Right lobe of liver (tissue), 4 donors: ENCODE measurements at regions not wholly inside any gene's neighbourhood (a gene's known extent, or its start where the extent isn't known, plus 50 kb on each side); places are given as distances from the start of the nearest gene placed in this dataset.

Experiments used
- CTCF ChIP-seq, 4 donors: fragments of 200-600 bp in 3 of 4; fragments of 450-650 bp in 1 of 4; IDR thresholded peaks; one replicate each; pipeline versions ENCODE4 v1.5.1 to v1.8.0; 2016 to 2022; ENCODE audit warnings: antibody characterized with exemption in 4 of 4, mild to moderate bottlenecking in 2 of 4
- POLR2A ChIP-seq: fragments of 450-650 bp; IDR thresholded peaks from one replicate; pipeline ENCODE4 v1.6.1; 2017; ENCODE audit warnings: antibody characterized with exemption, mild to moderate bottlenecking
- donor health status: DM: no; HTN: no; CAD: no.
- donor health status: DM: no; HTN: no; CAD: no.
- donor health status: DM: no; HTN: yes; CAD: no.

GRCh38 chr3:115476472-115476871 is 146.8 kb upstream of the GAP43 start:
- TF ChIP-seq CTCF (IDR thresholded peaks at IDR 0.05) (no peak), POLR2A (no peak)
